H1 (cell line): ENCODE measurements at regions not wholly inside any gene's neighbourhood (a gene's known extent, or its start where the extent isn't known, plus 50 kb on each side); places are given as distances from the start of the nearest gene placed in this dataset.

Source experiments
- BCL11A ChIP-seq, 2 experiments: IDR thresholded peaks; one replicate each; pipeline ENCODE4 v1.6.1; 2011; ENCODE audit warnings: low read depth in 2 of 2, low read length in 2 of 2, mild to moderate bottlenecking in 2 of 2
- BRCA1 ChIP-seq: IDR thresholded peaks from 2 replicates; pipeline ENCODE4 v1.6.1; 2012; ENCODE audit warnings: low read depth, low read length, improper control_type of control experiment
- EZH2 ChIP-seq: fragments of 200-600 bp; sonication (generic); IDR thresholded peaks from 2 replicates; pipeline ENCODE4 v1.7.1; 2012; ENCODE audit warnings: low read depth, mild to moderate bottlenecking, moderate library complexity, low read length, inconsistent platforms; ENCODE audit not compliant: severe bottlenecking
- POLR2A ChIP-seq, 2 experiments: IDR thresholded peaks; 1 replicate in 1 of 2; 2 replicates in 1 of 2; pipeline ENCODE4 v1.6.1; 2011; ENCODE audit warnings: low read depth in 2 of 2, low read length in 2 of 2, mild to moderate bottlenecking in 2 of 2; ENCODE audit errors: control extremely low read depth in 1 of 2
- TF ChIP-seq, protein P1 (sequence below), 3 experiments: IDR thresholded peaks; 1 replicate in 2 of 3; 2 replicates in 1 of 3; pipeline versions ENCODE4 v1.5.1 to v1.6.1; 2011; ENCODE audit warnings: low read length in 3 of 3, mild to moderate bottlenecking in 3 of 3, inconsistent platforms in 2 of 3, low read depth in 1 of 3, moderate library complexity in 1 of 3; ENCODE audit not compliant: insufficient read depth in 1 of 3; ENCODE audit errors: control extremely low read depth in 1 of 3

DNA sequence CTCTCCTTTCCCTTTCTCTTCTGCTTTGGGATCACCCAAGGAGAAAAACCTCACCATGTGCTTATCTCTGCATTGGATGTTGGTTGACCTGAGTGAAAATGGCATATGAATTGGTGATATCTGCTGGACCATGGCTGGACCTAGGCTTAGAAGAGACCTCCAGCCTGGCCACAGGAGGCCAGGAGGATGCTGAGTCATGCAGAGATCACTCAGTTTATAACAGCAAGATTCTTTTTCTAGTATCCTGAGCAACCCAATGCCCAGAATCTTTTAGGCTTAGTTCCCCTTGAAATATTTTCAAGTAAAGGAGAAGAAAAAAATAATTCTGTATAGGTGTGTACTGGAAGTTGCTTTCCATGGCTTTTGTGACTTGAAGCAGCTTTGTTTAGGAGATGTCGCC is 236.3 kb downstream of the KLF6 start:
- TF ChIP-seq BCL11A (IDR thresholded peaks at IDR 0.05; ENCODE audit: low read depth in 2 of 2, low read length in 2 of 2) (no peak), POLR2A (IDR thresholded peaks at IDR 0.05; ENCODE audit: control extremely low read depth in 1 of 2, low read depth in 2 of 2, low read length in 2 of 2) (no peak), EZH2 (no peak), BRCA1 (no peak)
- TF ChIP-seq, protein P1, sequence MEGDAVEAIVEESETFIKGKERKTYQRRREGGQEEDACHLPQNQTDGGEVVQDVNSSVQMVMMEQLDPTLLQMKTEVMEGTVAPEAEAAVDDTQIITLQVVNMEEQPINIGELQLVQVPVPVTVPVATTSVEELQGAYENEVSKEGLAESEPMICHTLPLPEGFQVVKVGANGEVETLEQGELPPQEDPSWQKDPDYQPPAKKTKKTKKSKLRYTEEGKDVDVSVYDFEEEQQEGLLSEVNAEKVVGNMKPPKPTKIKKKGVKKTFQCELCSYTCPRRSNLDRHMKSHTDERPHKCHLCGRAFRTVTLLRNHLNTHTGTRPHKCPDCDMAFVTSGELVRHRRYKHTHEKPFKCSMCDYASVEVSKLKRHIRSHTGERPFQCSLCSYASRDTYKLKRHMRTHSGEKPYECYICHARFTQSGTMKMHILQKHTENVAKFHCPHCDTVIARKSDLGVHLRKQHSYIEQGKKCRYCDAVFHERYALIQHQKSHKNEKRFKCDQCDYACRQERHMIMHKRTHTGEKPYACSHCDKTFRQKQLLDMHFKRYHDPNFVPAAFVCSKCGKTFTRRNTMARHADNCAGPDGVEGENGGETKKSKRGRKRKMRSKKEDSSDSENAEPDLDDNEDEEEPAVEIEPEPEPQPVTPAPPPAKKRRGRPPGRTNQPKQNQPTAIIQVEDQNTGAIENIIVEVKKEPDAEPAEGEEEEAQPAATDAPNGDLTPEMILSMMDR (IDR thresholded peaks at IDR 0.05; ENCODE audit: control extremely low read depth in 1 of 3, insufficient read depth in 1 of 3, low read depth in 1 of 3, low read length in 3 of 3) = no peak
